MG63 (cell line): ENCODE measurements at regions not wholly inside any gene's neighbourhood (a gene's known extent, or its start where the extent isn't known, plus 50 kb on each side); places are given as distances from the start of the nearest gene placed in this dataset.
A peak's percentile ranks its signal among the peaks of the same experiment; 100 is the strongest.

Experiments used
- DNase-seq: peaks from one replicate; pipeline ENCODE4 v3.0.0-alpha.2; 2020
- H3K27me3 ChIP-seq: fragments of 250-450 bp; sonication (Bioruptor Pico); 2 replicates; pipeline ENCODE4 v1.5.1; 2020; ENCODE audit warnings: mild to moderate bottlenecking, moderate library complexity
- H3K36me3 ChIP-seq: fragments of 250-450 bp; sonication (Bioruptor Pico); 2 replicates; pipeline ENCODE4 v1.5.1; 2020; ENCODE audit warnings: mild to moderate bottlenecking, moderate library complexity
- H3K4me3 ChIP-seq: fragments of 250-450 bp; sonication (Bioruptor Pico); 2 replicates; pipeline ENCODE4 v1.5.1; 2020; ENCODE audit warnings: mild to moderate bottlenecking, moderate library complexity
- H3K9me3 ChIP-seq: fragments of 250-450 bp; sonication (Bioruptor Pico); 2 replicates; pipeline ENCODE4 v1.5.1; 2020; ENCODE audit warnings: mild to moderate bottlenecking, moderate library complexity

DNA sequence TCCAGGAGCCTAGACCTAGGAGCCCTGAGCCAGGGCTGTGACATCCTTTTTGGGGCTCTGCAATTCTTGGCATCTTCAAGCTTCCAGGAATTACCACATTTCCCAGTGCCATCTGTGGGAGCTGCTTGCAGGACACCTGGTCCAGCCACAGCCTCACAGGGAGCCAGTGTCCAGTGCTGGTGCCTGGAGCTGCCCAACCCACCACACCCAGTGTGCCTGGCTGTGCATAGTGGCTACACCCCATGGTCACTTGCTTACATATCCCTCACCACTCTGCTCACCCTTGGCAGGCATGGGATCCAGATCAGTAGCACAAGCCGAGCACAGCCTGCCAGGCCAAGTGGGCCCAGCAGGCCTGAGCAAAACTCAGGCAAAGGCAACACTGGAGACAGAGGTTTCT lies 2151.4 kb upstream of the PCDH20 start:
- no peak for DNase-seq
- Histone ChIP-seq H3K4me3 (no peak overlapping the region), H3K27me3 (no peaks in the 10 kb centered on the region), H3K9me3 (no peaks in the 10 kb centered on the region), H3K36me3 (no peaks in the 10 kb centered on the region)

- no peak overlapping the region for H3K4me3 ChIP-seq
- no peaks in the 10 kb centered on the region for H3K36me3 ChIP-seq
- H3K27me3 ChIP-seq: no peaks in the 10 kb centered on the region
- no peak for DNase-seq
- no peaks in the 10 kb centered on the region for H3K9me3 ChIP-seq
Measured at GRCh38 chr13:63554157-63554556, 2138.5 kb upstream of the PCDH20 start.

- H3K27me3 ChIP-seq: no peaks in the 10 kb centered on the region
- no peak overlapping the region for H3K4me3 ChIP-seq
- DNase-seq: no peak
- no peaks in the 10 kb centered on the region for H3K9me3 ChIP-seq
- no peaks in the 10 kb centered on the region for H3K36me3 ChIP-seq
Measured at GRCh38 chr13:63551731-63552130, 2136.1 kb upstream of the PCDH20 start.

DNA sequence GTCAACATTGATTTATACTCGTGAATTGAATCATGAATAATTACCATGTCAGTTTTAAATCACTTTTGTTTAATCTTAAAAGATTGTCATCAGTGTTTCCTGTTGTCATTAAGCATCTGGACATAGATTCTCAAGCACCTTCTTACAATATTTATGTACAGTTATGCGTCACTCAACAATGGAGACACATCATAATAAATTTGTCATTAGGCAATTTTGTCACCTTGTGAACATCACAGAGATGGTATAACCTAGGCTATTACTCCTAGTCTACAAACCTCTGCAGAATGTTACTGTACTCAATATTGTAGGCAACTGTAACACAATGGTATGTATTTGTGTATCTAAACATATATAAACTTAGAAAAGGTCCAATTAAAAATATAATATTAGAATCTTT lies 2130.9 kb upstream of the PCDH20 start:
- DNase-seq: no peak
- Histone ChIP-seq H3K9me3 (no peaks in the 10 kb centered on the region), H3K4me3 (no peak overlapping the region), H3K27me3 (no peaks in the 10 kb centered on the region), H3K36me3 (no peaks in the 10 kb centered on the region)

- Histone ChIP-seq H3K27me3 (no peaks in the 10 kb centered on the region), H3K9me3 (no peaks in the 10 kb centered on the region), H3K36me3 (no peaks in the 10 kb centered on the region), H3K4me3 (no peak overlapping the region)
- no peak for DNase-seq
Measured at GRCh38 chr13:63542770-63543169, 2127.1 kb upstream of the PCDH20 start.

GRCh38 chr13:63541336-63541735 lies 2125.7 kb upstream of the PCDH20 start:
- no peak for DNase-seq
- Histone ChIP-seq H3K9me3 (no peaks in the 10 kb centered on the region), H3K36me3 (no peaks in the 10 kb centered on the region), H3K27me3 (no peaks in the 10 kb centered on the region), H3K4me3 (no peak overlapping the region)

- Histone ChIP-seq H3K4me3 (no peak overlapping the region), H3K27me3 (no peaks in the 10 kb centered on the region), H3K36me3 (no peaks in the 10 kb centered on the region), H3K9me3 (no peaks in the 10 kb centered on the region)
- DNase-seq: no peak
Measured at GRCh38 chr13:63540061-63540460, 2124.4 kb upstream of the PCDH20 start.

DNA sequence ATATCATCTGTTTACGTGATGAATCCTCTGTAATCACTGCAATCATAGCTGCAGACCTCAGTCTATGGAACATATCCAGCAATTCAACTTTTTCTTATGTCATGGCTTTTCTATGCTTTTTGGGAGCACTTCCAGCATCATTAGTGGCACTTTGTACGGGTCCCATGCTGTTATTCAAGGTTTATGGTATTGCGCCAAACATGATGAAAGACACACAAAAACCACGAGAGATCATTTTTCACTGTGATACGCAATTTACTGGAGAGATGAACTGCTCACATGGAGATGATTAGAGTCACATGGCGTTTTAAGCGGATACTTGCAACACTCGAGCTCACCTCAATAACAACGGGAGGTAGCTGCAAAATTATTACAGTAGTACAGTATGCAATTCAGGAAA lies 2101.7 kb upstream of the PCDH20 start:
- Histone ChIP-seq H3K4me3 (no peak overlapping the region), H3K27me3 (no peaks in the 10 kb centered on the region), H3K9me3 (no peaks in the 10 kb centered on the region), H3K36me3 (no peaks in the 10 kb centered on the region)
- no peak for DNase-seq

DNA sequence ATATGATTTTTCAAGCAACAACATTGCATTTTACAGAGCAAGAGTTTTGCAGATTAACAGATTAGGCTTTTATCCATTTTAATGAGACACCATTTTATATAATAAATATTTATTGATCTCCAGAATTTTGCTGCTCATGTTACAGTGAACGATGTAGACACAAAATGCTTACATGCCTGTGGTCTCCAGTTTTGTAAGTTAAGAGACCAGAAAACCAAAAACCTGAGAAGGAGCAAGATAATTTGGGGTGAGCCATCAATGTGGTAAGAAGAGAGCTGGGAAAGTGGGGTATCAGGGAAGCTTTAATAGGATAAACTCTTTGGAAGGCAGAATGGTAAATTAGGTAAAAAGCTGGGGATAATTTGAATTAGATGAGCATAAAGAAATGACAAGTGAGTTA lies 2100.5 kb upstream of the PCDH20 start:
- Histone ChIP-seq H3K4me3 (no peak overlapping the region), H3K27me3 (no peaks in the 10 kb centered on the region), H3K36me3 (no peaks in the 10 kb centered on the region), H3K9me3 (no peaks in the 10 kb centered on the region)
- no peak for DNase-seq

GRCh38 chr13:63514886-63515285 lies 2099.2 kb upstream of the PCDH20 start:
- no peaks in the 10 kb centered on the region for H3K36me3 ChIP-seq
- H3K9me3 ChIP-seq: no peaks in the 10 kb centered on the region
- no peak for DNase-seq
- no peak overlapping the region for H3K4me3 ChIP-seq
- no peaks in the 10 kb centered on the region for H3K27me3 ChIP-seq

GRCh38 chr13:63512095-63512494 lies 2096.4 kb upstream of the PCDH20 start:
- H3K4me3 ChIP-seq: no peak overlapping the region
- H3K27me3 ChIP-seq: no peaks in the 10 kb centered on the region
- H3K36me3 ChIP-seq: no peaks in the 10 kb centered on the region
- H3K9me3 ChIP-seq: no peaks in the 10 kb centered on the region
- DNase-seq: no peak

GRCh38 chr13:63501702-63502101 lies 2086.1 kb upstream of the PCDH20 start:
- DNase-seq: no peak
- Histone ChIP-seq H3K36me3 (no peaks in the 10 kb centered on the region), H3K27me3 (no peaks in the 10 kb centered on the region), H3K9me3 (no peaks in the 10 kb centered on the region), H3K4me3 (no peak overlapping the region)

DNA sequence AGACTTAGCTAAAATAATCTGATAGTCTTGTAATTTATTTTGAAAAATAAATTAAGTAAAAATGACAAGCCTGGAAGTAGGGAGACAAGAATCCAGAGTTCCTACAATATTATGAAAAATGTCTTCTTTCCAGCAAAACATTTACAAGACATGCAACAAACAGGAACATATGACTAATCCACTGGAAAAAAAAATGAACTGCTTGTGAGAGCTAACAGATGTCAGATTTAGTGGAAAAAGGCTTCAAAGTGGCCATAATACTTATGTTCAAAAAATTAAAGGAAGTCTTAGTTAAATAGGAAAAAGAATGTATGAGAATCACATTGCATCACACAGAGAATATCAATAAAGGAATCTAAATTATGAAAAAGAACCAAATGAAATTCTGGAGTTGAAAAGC lies 2082.0 kb upstream of the PCDH20 start:
- no peak for DNase-seq
- no peaks in the 10 kb centered on the region for H3K27me3 ChIP-seq
- no peaks in the 10 kb centered on the region for H3K9me3 ChIP-seq
- H3K4me3 ChIP-seq: no peak overlapping the region
- H3K36me3 ChIP-seq: no peaks in the 10 kb centered on the region

DNA sequence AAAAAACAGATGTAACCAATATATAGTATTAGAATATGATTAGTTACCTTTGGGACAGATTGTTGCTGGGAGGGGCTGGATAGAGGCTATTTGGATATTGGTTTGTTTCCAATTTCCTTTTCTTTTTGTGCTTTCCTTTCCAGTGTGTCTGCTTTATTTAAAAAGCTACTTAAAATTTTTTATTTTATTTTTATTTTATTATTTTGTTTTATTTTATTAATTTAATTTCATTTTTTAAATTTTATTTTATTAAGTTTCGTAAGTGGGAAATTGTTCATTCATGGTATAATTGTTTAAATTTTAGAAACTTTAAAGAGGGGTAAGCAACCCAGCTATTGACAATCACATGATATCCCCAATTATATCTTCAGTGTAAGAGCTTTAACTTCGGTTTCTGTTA lies 2077.0 kb upstream of the PCDH20 start:
- no peak for DNase-seq
- Histone ChIP-seq H3K9me3 (no peaks in the 10 kb centered on the region), H3K36me3 (no peaks in the 10 kb centered on the region), H3K4me3 (no peak overlapping the region), H3K27me3 (no peaks in the 10 kb centered on the region)

DNA sequence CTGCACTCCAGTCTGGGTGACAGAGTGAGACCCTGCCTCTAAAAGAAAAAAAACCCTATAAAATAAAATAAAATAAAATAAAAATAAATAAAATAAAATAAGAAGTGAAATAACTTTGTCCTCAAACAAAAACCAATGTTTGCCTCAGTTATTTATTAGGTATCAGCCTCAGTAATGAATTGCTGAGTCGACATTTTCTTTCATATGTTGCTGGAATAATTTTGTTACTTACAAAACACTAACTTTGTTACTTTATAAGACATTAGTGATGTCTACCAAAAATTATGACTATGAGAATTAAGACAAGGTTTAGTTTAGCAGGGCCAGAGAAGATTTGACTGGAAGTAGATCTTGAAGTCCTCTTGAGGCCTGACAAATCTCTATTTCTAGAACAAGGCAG lies 2074.5 kb upstream of the PCDH20 start:
- no peak for DNase-seq
- Histone ChIP-seq H3K9me3 (no peaks in the 10 kb centered on the region), H3K27me3 (no peaks in the 10 kb centered on the region), H3K4me3 (no peak overlapping the region), H3K36me3 (no peaks in the 10 kb centered on the region)

GRCh38 chr13:63481334-63481733 lies 2065.7 kb upstream of the PCDH20 start:
- Histone ChIP-seq H3K4me3 (no peak overlapping the region), H3K9me3 (no peaks in the 10 kb centered on the region)
- peak; percentile 23 for DNase-seq

GRCh38 chr13:63472711-63473110 lies 2057.1 kb upstream of the PCDH20 start:
- H3K4me3 ChIP-seq: no peak overlapping the region
- H3K27me3 ChIP-seq: no peaks in the 10 kb centered on the region; the same call in 1 of the 2 replicates
- H3K36me3 ChIP-seq: no peaks in the 10 kb centered on the region
- H3K9me3 ChIP-seq: no peaks in the 10 kb centered on the region
- DNase-seq: no peak

More at GRCh38 chr13:63481334-63481733, 2065.7 kb upstream of the PCDH20 start:
- Histone ChIP-seq H3K27me3 (no peaks in the 10 kb centered on the region), H3K36me3 (no peaks in the 10 kb centered on the region)

DNA sequence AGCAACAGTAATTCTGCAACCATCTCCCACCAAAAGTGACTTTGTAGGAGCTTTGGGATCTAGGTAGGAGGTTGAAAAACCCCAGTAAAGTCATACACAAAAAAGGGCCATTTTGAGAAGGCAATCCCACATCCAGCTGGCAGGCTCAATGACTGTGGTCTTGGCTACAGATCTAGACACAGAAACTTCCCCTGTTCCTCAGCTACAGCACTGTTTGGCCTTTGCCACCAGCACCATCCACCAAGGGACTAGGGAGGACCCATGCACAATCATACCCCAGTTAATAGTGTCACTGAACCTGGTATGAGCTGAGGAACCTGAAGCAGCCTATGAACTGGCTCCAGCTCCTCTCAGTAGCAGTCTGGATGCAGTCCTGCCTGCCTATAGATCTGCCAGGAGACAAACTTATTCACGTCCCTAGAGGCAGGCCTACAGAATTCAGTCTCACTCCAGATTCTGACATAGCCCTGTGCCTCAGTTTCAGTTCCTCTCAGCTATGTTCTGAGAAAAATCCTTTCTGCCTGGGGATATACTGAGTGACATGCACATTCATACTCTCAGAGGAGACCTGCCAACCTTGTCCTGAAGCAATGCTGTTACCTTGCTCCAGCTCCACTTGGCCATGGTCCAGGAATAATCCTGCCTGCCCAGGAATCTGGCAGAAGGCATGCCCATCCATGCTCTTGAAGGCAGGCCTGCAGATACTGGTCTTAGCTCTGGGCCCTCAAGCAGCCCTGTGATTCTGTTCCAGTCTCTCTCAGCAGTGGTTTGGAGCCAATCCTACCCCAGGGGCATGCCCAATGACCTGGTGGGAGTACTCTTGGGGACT lies 2048.3 kb upstream of the PCDH20 start:
- DNase-seq: no peak
- no peaks in the 10 kb centered on the region for H3K9me3 ChIP-seq
- no peaks in the 10 kb centered on the region for H3K36me3 ChIP-seq
- H3K27me3 ChIP-seq: no peaks in the 10 kb centered on the region
- no peak overlapping the region for H3K4me3 ChIP-seq
